HL-60 (cell line): ENCODE measurements at regions not wholly inside any gene's neighbourhood (a gene's known extent, or its start where the extent isn't known, plus 50 kb on each side); places are given as distances from the start of the nearest gene placed in this dataset.

Source experiments
- POLR2AphosphoS5 ChIP-seq: IDR thresholded peaks from 2 replicates; pipeline ENCODE4 v1.6.1; 2012; ENCODE audit warnings: low read depth
- TF ChIP-seq, protein P1 (sequence below): IDR thresholded peaks from one replicate; pipeline ENCODE4 v1.5.1; 2011; ENCODE audit warnings: low read length, control low read depth, inconsistent platforms; ENCODE audit not compliant: insufficient read depth

DNA sequence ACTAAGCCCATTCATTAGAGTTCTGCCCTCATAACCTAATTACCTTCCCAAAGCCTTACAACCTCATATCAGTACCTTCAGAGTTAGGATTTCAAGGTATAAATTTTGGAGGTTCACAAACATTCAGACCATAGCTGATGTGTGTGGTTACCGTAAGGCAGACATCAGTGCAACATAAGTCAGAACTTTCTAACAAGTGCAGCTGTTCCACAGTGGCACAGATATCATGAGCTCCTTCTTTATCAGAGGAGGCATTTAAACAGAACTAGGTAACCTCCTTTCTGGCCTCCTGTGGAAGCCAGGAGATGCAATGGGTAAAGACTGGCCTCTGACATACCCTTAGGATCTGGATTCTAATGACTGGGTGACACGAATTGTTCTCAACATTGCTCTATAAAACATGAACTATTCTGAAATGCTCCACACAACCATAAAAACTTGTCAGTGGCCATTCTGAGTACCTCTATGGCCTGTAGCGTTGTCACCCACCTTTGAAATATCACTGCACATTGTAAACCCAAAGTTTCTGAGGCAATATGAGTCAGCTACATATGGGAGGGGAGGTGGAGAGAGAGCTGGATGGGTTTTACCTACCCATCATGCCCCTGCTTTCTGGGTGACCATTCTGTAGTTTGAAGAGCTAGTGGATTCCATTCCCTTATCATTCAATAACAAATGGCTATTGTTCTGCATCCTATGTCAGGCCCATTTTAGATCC lies 546.0 kb upstream of the TBL1XR1 start:
- TF ChIP-seq, protein P1, sequence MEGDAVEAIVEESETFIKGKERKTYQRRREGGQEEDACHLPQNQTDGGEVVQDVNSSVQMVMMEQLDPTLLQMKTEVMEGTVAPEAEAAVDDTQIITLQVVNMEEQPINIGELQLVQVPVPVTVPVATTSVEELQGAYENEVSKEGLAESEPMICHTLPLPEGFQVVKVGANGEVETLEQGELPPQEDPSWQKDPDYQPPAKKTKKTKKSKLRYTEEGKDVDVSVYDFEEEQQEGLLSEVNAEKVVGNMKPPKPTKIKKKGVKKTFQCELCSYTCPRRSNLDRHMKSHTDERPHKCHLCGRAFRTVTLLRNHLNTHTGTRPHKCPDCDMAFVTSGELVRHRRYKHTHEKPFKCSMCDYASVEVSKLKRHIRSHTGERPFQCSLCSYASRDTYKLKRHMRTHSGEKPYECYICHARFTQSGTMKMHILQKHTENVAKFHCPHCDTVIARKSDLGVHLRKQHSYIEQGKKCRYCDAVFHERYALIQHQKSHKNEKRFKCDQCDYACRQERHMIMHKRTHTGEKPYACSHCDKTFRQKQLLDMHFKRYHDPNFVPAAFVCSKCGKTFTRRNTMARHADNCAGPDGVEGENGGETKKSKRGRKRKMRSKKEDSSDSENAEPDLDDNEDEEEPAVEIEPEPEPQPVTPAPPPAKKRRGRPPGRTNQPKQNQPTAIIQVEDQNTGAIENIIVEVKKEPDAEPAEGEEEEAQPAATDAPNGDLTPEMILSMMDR, result no peak
- TF ChIP-seq POLR2AphosphoS5, result no peak
